Vagina (tissue), 2 donors: ENCODE measurements at regions not wholly inside any gene's neighbourhood (a gene's known extent, or its start where the extent isn't known, plus 50 kb on each side); places are given as distances from the start of the nearest gene placed in this dataset.

Experiments
- DNase-seq, 2 donors: peaks; one replicate each; pipeline ENCODE4 v3.0.0-alpha.2; 2017; ENCODE audit errors: extremely low spot score in 2 of 2
- H3K27ac ChIP-seq: fragments of 200-600 bp; sonication (generic); one replicate; pipeline ENCODE4 v1.5.1; 2019
- H3K27me3 ChIP-seq: fragments of 200-600 bp; sonication (generic); one replicate; pipeline ENCODE4 v1.5.1; 2019
- H3K36me3 ChIP-seq, 2 donors: fragments of 200-600 bp; sonication (generic); one replicate each; pipeline ENCODE4 v1.5.1; 2017 to 2019
- H3K4me1 ChIP-seq: fragments of 200-600 bp; sonication (generic); one replicate; pipeline ENCODE4 v1.5.1; 2019
- H3K4me3 ChIP-seq, 2 donors: fragments of 200-600 bp; sonication (generic); 1 replicate in 1 of 2; 2 replicates in 1 of 2; pipeline ENCODE4 v1.5.1; 2016 to 2019
- H3K9me3 ChIP-seq: fragments of 200-600 bp; sonication (generic); one replicate; pipeline ENCODE4 v1.5.1; 2019
- CTCF ChIP-seq, 3 experiments: fragments of 450-650 bp in 2 of 3; fragments of 200-600 bp in 1 of 3; sonication (generic) in 1 of 3; IDR thresholded peaks; one replicate each; pipeline ENCODE4 v1.5.1; 2017 to 2019; ENCODE audit warnings: antibody characterized with exemption in 3 of 3, mild to moderate bottlenecking in 2 of 3, moderate library complexity in 2 of 3
- POLR2A ChIP-seq, 2 donors: fragments of 450-650 bp; IDR thresholded peaks; one replicate each; pipeline ENCODE4 v1.6.1; 2017; ENCODE audit warnings: antibody characterized with exemption in 2 of 2, mild to moderate bottlenecking in 2 of 2, moderate library complexity in 2 of 2
- POLR2AphosphoS5 ChIP-seq, 2 donors: sonication (generic); formaldehyde crosslinking; IDR thresholded peaks; one replicate each; pipeline ENCODE4 v1.9.0; 2017; ENCODE audit warnings: antibody characterized with exemption in 2 of 2, mild to moderate bottlenecking in 2 of 2, low read depth in 1 of 2; ENCODE audit not compliant: insufficient read depth in 1 of 2
- intact Hi-C: fragments of 100-400 bp; cut with DNase I; formaldehyde crosslinking; loops from one replicate; pipeline ENCODE4 v1.15.1; 2023

GRCh38 chr2:215573496-215573895 is 137.6 kb upstream of the FN1 start:
- no peak for DNase-seq
- Histone ChIP-seq H3K4me1 (no peaks in the 10 kb centered on the region), H3K27ac (no peak overlapping the region), H3K4me3 (no peak overlapping the region), H3K9me3 (no peaks in the 10 kb centered on the region), H3K27me3 (no peaks in the 10 kb centered on the region), H3K36me3 (no peaks in the 10 kb centered on the region)
- intact Hi-C loops = no loop called here
- TF ChIP-seq POLR2A (IDR thresholded peaks at IDR 0.05) = no peak
- no peak for TF ChIP-seq CTCF (IDR thresholded peaks at IDR 0.05)
- no peak for TF ChIP-seq POLR2AphosphoS5 (IDR thresholded peaks at IDR 0.05; ENCODE audit: insufficient read depth in 1 of 2, low read depth in 1 of 2)

GRCh38 chr2:215572341-215572848 is 136.5 kb upstream of the FN1 start:
- no peak for TF ChIP-seq POLR2A (IDR thresholded peaks at IDR 0.05)
- no peak for TF ChIP-seq POLR2AphosphoS5 (IDR thresholded peaks at IDR 0.05; ENCODE audit: insufficient read depth in 1 of 2, low read depth in 1 of 2)
- no peak for TF ChIP-seq CTCF (IDR thresholded peaks at IDR 0.05)
- no peaks in the 10 kb centered on the region for H3K36me3 ChIP-seq
- intact Hi-C loops = no loop called here

GRCh38 chr2:215571689-215572088 is 135.8 kb upstream of the FN1 start:
- TF ChIP-seq CTCF (IDR thresholded peaks at IDR 0.05) = no peak
- no peak for TF ChIP-seq POLR2AphosphoS5 (IDR thresholded peaks at IDR 0.05; ENCODE audit: insufficient read depth in 1 of 2, low read depth in 1 of 2)
- no peak for TF ChIP-seq POLR2A (IDR thresholded peaks at IDR 0.05)
- intact Hi-C loops = no loop called here
- DNase-seq = no peak
- H3K27me3 ChIP-seq = no peaks in the 10 kb centered on the region
- H3K27ac ChIP-seq = no peak overlapping the region
- no peaks in the 10 kb centered on the region for H3K9me3 ChIP-seq
- H3K36me3 ChIP-seq = no peaks in the 10 kb centered on the region
- H3K4me1 ChIP-seq = no peaks in the 10 kb centered on the region
- H3K4me3 ChIP-seq = no peak overlapping the region

More at GRCh38 chr2:215572341-215572848, 136.5 kb upstream of the FN1 start:
- Histone ChIP-seq H3K4me3 (no peak overlapping the region), H3K27me3 (no peaks in the 10 kb centered on the region), H3K27ac (no peak overlapping the region), H3K4me1 (no peaks in the 10 kb centered on the region), H3K9me3 (no peaks in the 10 kb centered on the region)
- DNase-seq = no peak

- Histone ChIP-seq H3K36me3 (no peaks in the 10 kb centered on the region), H3K27ac (no peak overlapping the region), H3K4me3 (no peak overlapping the region), H3K27me3 (no peaks in the 10 kb centered on the region), H3K4me1 (no peaks in the 10 kb centered on the region), H3K9me3 (no peaks in the 10 kb centered on the region)
- DNase-seq = no peak
- intact Hi-C loops = no loop called here
- TF ChIP-seq CTCF (IDR thresholded peaks at IDR 0.05) = no peak
- no peak for TF ChIP-seq POLR2AphosphoS5 (IDR thresholded peaks at IDR 0.05; ENCODE audit: insufficient read depth in 1 of 2, low read depth in 1 of 2)
- no peak for TF ChIP-seq POLR2A (IDR thresholded peaks at IDR 0.05)
Observed at GRCh38 chr2:215567504-215567903, 131.6 kb upstream of the FN1 start.

- H3K27ac ChIP-seq = no peak overlapping the region
- H3K36me3 ChIP-seq = no peaks in the 10 kb centered on the region
- no peaks in the 10 kb centered on the region for H3K9me3 ChIP-seq
- no peak overlapping the region for H3K4me3 ChIP-seq
- intact Hi-C loops = no loop called here
- no peak for DNase-seq
- H3K27me3 ChIP-seq = no peaks in the 10 kb centered on the region
- no peaks in the 10 kb centered on the region for H3K4me1 ChIP-seq
- TF ChIP-seq CTCF (IDR thresholded peaks at IDR 0.05) (no peak), POLR2A (IDR thresholded peaks at IDR 0.05) (no peak), POLR2AphosphoS5 (IDR thresholded peaks at IDR 0.05; ENCODE audit: insufficient read depth in 1 of 2, low read depth in 1 of 2) (no peak)
Observed at GRCh38 chr2:215565897-215566296, 130.0 kb upstream of the FN1 start.
